GM13977 (cell line): ENCODE measurements at regions not wholly inside any gene's neighbourhood (a gene's known extent, or its start where the extent isn't known, plus 50 kb on each side); places are given as distances from the start of the nearest gene placed in this dataset.

ENCODE experiments used
- DNase-seq: peaks from one replicate; pipeline ENCODE4 v3.0.0; 2012; ENCODE audit warnings: low spot score
- CTCF ChIP-seq: IDR thresholded peaks from 2 replicates; pipeline ENCODE4 v1.5.1; 2012; ENCODE audit warnings: mild to moderate bottlenecking, control low read depth; ENCODE audit not compliant: insufficient read depth; ENCODE audit errors: extremely low read depth, missing control alignments
- in situ Hi-C: fragments of 300-500 bp; cut with MboI; formaldehyde crosslinking; loops from one replicate; pipeline ENCODE4 v1.12.0; 2022; ENCODE audit warnings: low sequenced_read_pairs, low pct_unique_long_range_greater_than_20kb, mixed read lengths, inconsistent platforms; ENCODE audit not compliant: unreplicated experiment

GRCh38 chr13:90776051-90776748 is 571.3 kb upstream of the MIR17HG start:
- TF ChIP-seq CTCF: no peak
- DNase-seq: no peak
- in situ Hi-C loops: no loop called here

GRCh38 chr13:90783273-90783672 is 564.2 kb upstream of the MIR17HG start:
- TF ChIP-seq CTCF: no peak
- in situ Hi-C loops: no loop called here
- no peak for DNase-seq

- DNase-seq: no peak
- TF ChIP-seq CTCF: no peak
- in situ Hi-C loops: no loop called here
Measured at GRCh38 chr13:90787007-90787406, 560.5 kb upstream of the MIR17HG start.

GRCh38 chr13:90792335-90792734 is 555.2 kb upstream of the MIR17HG start:
- no peak for TF ChIP-seq CTCF

GRCh38 chr13:90793261-90793820 is 554.1 kb upstream of the MIR17HG start:
- in situ Hi-C loops: no loop called here

More at GRCh38 chr13:90792335-90792734, 555.2 kb upstream of the MIR17HG start:
- no peak for DNase-seq
- in situ Hi-C loops: no loop called here

GRCh38 chr13:90796474-90796873 is 551.0 kb upstream of the MIR17HG start:
- DNase-seq: no peak

More at GRCh38 chr13:90793261-90793820, 554.1 kb upstream of the MIR17HG start:
- no peak for TF ChIP-seq CTCF
- no peak for DNase-seq

More at GRCh38 chr13:90796474-90796873, 551.0 kb upstream of the MIR17HG start:
- no peak for TF ChIP-seq CTCF
- in situ Hi-C loops: no loop called here
